Pancreas (tissue), 10 donors: ENCODE measurements at regions not wholly inside any gene's neighbourhood (a gene's known extent, or its start where the extent isn't known, plus 50 kb on each side); places are given as distances from the start of the nearest gene placed in this dataset.

Experiments
- ATAC-seq, 4 donors: fragments of 200-7000 bp; cut with Tn5 transposase; one replicate each; pipeline versions ENCODE4 v1.8.0 to v1.9.1; 2020; ENCODE audit warnings: mild to moderate bottlenecking in 4 of 4, moderate library complexity in 4 of 4
- DNase-seq, 6 donors: peaks; one replicate each; pipeline ENCODE4 v3.0.0-alpha.2; 2020
- FAIRE-seq: peaks from 2 replicates; lab custom pipeline; 2012; peaks lifted over from hg19 to GRCh38; lab: Jason Lieb, UNC
- H3K27ac ChIP-seq, 4 donors: fragments of 200-600 bp; sonication (generic); 1 replicate in 3 of 4; 2 replicates in 1 of 4; pipeline versions ENCODE4 v1.5.0 to v1.8.0; 2020
- H3K27me3 ChIP-seq, 4 donors: fragments of 200-600 bp; one replicate each; pipeline ENCODE4 v1.8.0; 2021
- H3K36me3 ChIP-seq, 3 donors: fragments of 200-600 bp; sonication (generic) in 1 of 3; one replicate each; pipeline versions ENCODE4 v1.5.0 to v1.8.0; 2020 to 2021
- H3K4me1 ChIP-seq, 3 donors: fragments of 200-600 bp; one replicate each; pipeline ENCODE4 v1.8.0; 2021
- H3K4me3 ChIP-seq, 4 donors: fragments of 200-600 bp; sonication (generic) in 2 of 4; one replicate each; pipeline versions ENCODE4 v1.5.0 to v1.8.0; 2020 to 2021
- H3K9me3 ChIP-seq, 4 donors: fragments of 200-600 bp; one replicate each; pipeline ENCODE4 v1.8.0; 2021
- WGBS, 2 donors: extraction: QIAGEN DNeasy Blood & Tissue Kit; methylation state at CpG; one replicate each; pipeline ENCODE4 v1.1.7; 2013; 5-methylcytosine and 5-hydroxymethylcytosine counted together
- intact Hi-C, 3 donors: fragments of 100-400 bp; cut with DNase I; formaldehyde crosslinking; loops; one replicate each; pipeline versions ENCODE4 v1.11.1 to v1.14.2; 2022
- TF ChIP-seq, protein P1 (sequence below), 4 donors: fragments of 200-600 bp; sonication (generic) in 3 of 4; IDR thresholded peaks; one replicate each; pipeline versions ENCODE4 v1.5.0 to v1.8.0; 2021; ENCODE audit warnings: antibody characterized with exemption in 4 of 4
- donor health status: healthy with polysubstance abuse.
- donor health status: DM: no; HTN: no; CAD: no; lungs with moderate emphysema.
- donor health status: DM: no; HTN: no; CAD: no.
- donor health status: control.
- donor health status: control.
- donor health status: Bipolar disorder and iron deficiency.
- donor health status: DM: yes; HTN: yes; CAD: no.
- donor health status: DM: no; HTN: no; CAD: no.
- donor health status: DM: no; HTN: no; CAD: no.
- donor health status: DM: yes; HTN: yes; CAD: no.

- H3K4me3 ChIP-seq = no peak overlapping the region
- no peaks in the 10 kb centered on the region for H3K36me3 ChIP-seq
- H3K9me3 ChIP-seq = no peaks in the 10 kb centered on the region
- TF ChIP-seq, protein P1, sequence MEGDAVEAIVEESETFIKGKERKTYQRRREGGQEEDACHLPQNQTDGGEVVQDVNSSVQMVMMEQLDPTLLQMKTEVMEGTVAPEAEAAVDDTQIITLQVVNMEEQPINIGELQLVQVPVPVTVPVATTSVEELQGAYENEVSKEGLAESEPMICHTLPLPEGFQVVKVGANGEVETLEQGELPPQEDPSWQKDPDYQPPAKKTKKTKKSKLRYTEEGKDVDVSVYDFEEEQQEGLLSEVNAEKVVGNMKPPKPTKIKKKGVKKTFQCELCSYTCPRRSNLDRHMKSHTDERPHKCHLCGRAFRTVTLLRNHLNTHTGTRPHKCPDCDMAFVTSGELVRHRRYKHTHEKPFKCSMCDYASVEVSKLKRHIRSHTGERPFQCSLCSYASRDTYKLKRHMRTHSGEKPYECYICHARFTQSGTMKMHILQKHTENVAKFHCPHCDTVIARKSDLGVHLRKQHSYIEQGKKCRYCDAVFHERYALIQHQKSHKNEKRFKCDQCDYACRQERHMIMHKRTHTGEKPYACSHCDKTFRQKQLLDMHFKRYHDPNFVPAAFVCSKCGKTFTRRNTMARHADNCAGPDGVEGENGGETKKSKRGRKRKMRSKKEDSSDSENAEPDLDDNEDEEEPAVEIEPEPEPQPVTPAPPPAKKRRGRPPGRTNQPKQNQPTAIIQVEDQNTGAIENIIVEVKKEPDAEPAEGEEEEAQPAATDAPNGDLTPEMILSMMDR (IDR thresholded peaks at IDR 0.05) = no peak
- FAIRE-seq (no peak), ATAC-seq (no peak), DNase-seq (no peak)
- intact Hi-C loops = no loop called here
- no peak overlapping the region for H3K27ac ChIP-seq
- 80 to 81% methylated on average over 3 of the region's 3 CpGs for WGBS, 2 donors
- no peaks in the 10 kb centered on the region for H3K4me1 ChIP-seq
- peaks cover 0 to 5% (median 0%) of the 10 kb centered on the region in 4 donors for H3K27me3 ChIP-seq
Observed at GRCh38 chr11:116492600-116492999, 280.2 kb downstream of the BUD13 start.

DNA sequence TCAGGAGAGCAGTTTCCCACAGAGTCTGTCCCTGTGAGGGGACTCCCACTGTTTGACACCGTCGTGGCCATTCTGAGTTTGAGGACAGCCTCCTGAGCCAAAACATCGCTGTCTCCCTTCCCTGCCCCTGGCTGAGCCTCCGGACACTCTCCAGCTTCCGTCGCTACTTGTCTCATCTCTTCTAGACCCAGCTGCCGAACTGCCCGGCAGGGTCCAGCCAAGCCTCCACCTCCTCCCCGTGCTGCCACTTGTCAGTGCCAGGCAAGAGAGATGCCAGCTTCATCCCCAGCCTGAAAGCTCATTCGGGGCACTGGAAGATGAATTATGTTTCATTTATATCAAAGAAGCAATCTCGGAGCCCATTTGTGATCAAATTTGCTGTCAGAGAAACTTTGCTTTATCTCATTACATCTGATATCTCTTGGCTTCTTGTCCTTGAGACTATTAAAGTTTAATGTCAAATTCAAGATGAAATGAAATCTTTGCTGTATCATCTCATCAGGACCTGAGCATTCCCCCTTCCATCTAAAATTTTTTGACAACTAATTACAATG is 283.9 kb downstream of the BUD13 start:
- 44 to 57% methylated on average over 11 of the region's 11 CpGs for WGBS, 2 donors
- Histone ChIP-seq H3K9me3 (no peaks in the 10 kb centered on the region), H3K36me3 (no peaks in the 10 kb centered on the region), H3K27ac (no peak overlapping the region), H3K4me1 (no peaks in the 10 kb centered on the region), H3K4me3 (no peak overlapping the region), H3K27me3 (peaks cover 0 to 7% (median 0%) of the 10 kb centered on the region in 4 donors)
- ATAC-seq (no peak), DNase-seq (no peak), FAIRE-seq (no peak)
- TF ChIP-seq, protein P1 (IDR thresholded peaks at IDR 0.05) = no peak
- intact Hi-C loops = no loop called here

DNA sequence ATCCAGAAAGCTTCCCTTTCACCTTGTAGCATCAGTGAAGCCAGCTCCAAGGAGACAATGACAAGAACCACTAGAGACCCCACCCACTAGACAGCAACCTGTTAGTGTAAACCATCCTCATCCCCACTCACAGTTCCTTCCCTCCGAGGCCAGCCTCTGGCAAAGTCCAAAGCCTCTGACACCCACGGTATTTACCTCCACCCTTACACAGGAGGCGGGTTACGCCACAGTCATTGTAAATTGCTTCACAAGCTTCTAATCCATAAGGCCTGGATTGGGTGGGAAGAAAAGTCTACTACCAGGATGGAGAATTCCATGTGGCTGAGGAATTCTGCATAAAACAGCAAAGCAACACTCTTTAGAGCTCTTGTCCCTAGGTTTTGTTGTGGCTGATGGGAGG is 287.4 kb downstream of the BUD13 start:
- FAIRE-seq = no peak
- 77 to 89% methylated on average over 4 of the region's 4 CpGs for WGBS, 2 donors

DNA sequence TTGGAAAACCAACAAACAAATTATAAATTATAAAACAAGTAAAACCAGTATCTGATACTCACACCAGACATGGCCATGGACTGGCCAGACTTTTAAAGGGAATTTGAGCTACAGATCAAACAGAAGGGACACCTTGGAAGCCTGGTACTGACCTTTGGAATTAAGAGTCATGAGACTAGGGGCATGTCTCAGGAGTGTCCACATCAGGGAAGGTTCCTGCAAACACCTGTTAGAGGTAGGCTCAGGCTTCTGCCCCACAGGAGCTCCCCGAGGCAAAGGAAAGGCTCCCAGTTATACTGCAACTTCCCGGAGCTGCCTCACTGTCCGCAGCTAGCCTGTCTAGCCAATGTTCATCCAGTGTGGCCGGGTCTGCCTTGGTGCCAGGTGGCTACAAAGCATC is 290.1 kb downstream of the BUD13 start:
- H3K9me3 ChIP-seq = no peaks in the 10 kb centered on the region
- FAIRE-seq = no peak
- H3K4me3 ChIP-seq = no peak overlapping the region
- H3K4me1 ChIP-seq = no peaks in the 10 kb centered on the region
- intact Hi-C loops = no loop called here
- no peaks in the 10 kb centered on the region for H3K36me3 ChIP-seq
- no peak for ATAC-seq
- peaks cover 0 to 3% (median 0%) of the 10 kb centered on the region in 4 donors for H3K27me3 ChIP-seq
- DNase-seq = no peak
- H3K27ac ChIP-seq = no peak overlapping the region
- TF ChIP-seq, protein P1 (IDR thresholded peaks at IDR 0.05) = no peak
- 64 to 77% methylated on average over 4 of the region's 4 CpGs for WGBS, 2 donors

More for the DNA sequence above, 287.4 kb downstream of the BUD13 start:
- Histone ChIP-seq H3K9me3 (no peaks in the 10 kb centered on the region), H3K4me1 (no peaks in the 10 kb centered on the region), H3K4me3 (no peak overlapping the region), H3K27ac (no peak overlapping the region), H3K27me3 (peaks cover 0 to 3% (median 0%) of the 10 kb centered on the region in 4 donors), H3K36me3 (no peaks in the 10 kb centered on the region)
- ATAC-seq = no peak
- intact Hi-C loops = no loop called here
- no peak for DNase-seq
- TF ChIP-seq, protein P1 (IDR thresholded peaks at IDR 0.05) = no peak

- Histone ChIP-seq H3K27me3 (no peaks in the 10 kb centered on the region), H3K4me1 (no peaks in the 10 kb centered on the region), H3K36me3 (no peaks in the 10 kb centered on the region), H3K4me3 (no peak overlapping the region), H3K9me3 (no peaks in the 10 kb centered on the region), H3K27ac (no peak overlapping the region)
- 74 to 92% methylated on average over 3 of the region's 3 CpGs for WGBS, 2 donors
- ATAC-seq (no peak), DNase-seq (no peak), FAIRE-seq (no peak)
- TF ChIP-seq, protein P1 (IDR thresholded peaks at IDR 0.05) = no peak
- intact Hi-C loops = no loop called here
Observed at GRCh38 chr11:116481126-116481675, 291.6 kb downstream of the BUD13 start.
